Brain microvascular endothelial cell (primary cell): ENCODE measurements at regions not wholly inside any gene's neighbourhood (a gene's known extent, or its start where the extent isn't known, plus 50 kb on each side); places are given as distances from the start of the nearest gene placed in this dataset.

Experiments
- DNase-seq: peaks from one replicate; pipeline ENCODE4 v3.0.0-alpha.2; 2020
- H3K27ac ChIP-seq: fragments of 250-450 bp; sonication (Bioruptor Pico); 2 replicates; pipeline ENCODE4 v1.5.1; 2020; ENCODE audit warnings: mild to moderate bottlenecking, moderate library complexity
- H3K27me3 ChIP-seq: fragments of 250-450 bp; sonication (Bioruptor Pico); replicated peaks from 2 replicates; pipeline ENCODE4 v1.5.1; 2020; ENCODE audit warnings: mild to moderate bottlenecking
- H3K36me3 ChIP-seq: fragments of 250-450 bp; sonication (Bioruptor Pico); replicated peaks from 2 replicates; pipeline ENCODE4 v1.5.1; 2020; ENCODE audit warnings: mild to moderate bottlenecking
- H3K4me3 ChIP-seq: 2 replicates; pipeline ENCODE4 v1.5.1; 2011; ENCODE audit warnings: low read depth, mild to moderate bottlenecking, control low read depth, low read length, moderate library complexity
- in situ Hi-C: cut with HindIII; loops from 2 replicates; pipeline ENCODE4 v1.10.0; 2017; ENCODE audit warnings: low sequenced_read_pairs, low pct_ligation_motif_present
- TF ChIP-seq, protein P1 (sequence below): IDR thresholded peaks from 2 replicates; pipeline ENCODE4 v1.5.1; 2011; ENCODE audit warnings: low read depth, mild to moderate bottlenecking, moderate library complexity, low read length, control low read depth, inconsistent platforms; ENCODE audit errors: missing control alignments

DNA sequence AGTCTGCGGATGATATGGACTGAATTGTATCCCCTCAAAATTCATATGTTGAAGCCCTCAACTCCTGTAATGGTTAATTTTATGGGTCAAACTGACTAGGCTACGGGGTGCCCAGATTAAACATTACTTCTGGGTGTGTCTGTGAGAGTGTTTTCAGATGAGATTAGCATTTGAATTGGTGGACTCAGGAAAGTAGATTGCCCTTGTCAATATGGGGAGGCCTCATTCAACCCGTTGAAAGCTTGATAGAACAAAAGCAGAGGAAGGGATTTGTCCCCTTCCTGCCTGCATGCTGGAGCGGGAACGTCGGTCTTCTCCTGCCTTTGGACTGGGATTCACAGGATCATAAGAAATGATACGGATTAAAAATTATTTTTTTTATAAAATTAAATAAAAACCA is 84.5 kb downstream of the BBS10 start:
- TF ChIP-seq, protein P1, sequence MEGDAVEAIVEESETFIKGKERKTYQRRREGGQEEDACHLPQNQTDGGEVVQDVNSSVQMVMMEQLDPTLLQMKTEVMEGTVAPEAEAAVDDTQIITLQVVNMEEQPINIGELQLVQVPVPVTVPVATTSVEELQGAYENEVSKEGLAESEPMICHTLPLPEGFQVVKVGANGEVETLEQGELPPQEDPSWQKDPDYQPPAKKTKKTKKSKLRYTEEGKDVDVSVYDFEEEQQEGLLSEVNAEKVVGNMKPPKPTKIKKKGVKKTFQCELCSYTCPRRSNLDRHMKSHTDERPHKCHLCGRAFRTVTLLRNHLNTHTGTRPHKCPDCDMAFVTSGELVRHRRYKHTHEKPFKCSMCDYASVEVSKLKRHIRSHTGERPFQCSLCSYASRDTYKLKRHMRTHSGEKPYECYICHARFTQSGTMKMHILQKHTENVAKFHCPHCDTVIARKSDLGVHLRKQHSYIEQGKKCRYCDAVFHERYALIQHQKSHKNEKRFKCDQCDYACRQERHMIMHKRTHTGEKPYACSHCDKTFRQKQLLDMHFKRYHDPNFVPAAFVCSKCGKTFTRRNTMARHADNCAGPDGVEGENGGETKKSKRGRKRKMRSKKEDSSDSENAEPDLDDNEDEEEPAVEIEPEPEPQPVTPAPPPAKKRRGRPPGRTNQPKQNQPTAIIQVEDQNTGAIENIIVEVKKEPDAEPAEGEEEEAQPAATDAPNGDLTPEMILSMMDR: no peak
- no peaks in the 10 kb centered on the region for H3K36me3 ChIP-seq
- no peak overlapping the region for H3K27ac ChIP-seq
- in situ Hi-C loops: no loop called here
- H3K4me3 ChIP-seq: no peak overlapping the region
- no peak for DNase-seq
- no peaks in the 10 kb centered on the region for H3K27me3 ChIP-seq

DNA sequence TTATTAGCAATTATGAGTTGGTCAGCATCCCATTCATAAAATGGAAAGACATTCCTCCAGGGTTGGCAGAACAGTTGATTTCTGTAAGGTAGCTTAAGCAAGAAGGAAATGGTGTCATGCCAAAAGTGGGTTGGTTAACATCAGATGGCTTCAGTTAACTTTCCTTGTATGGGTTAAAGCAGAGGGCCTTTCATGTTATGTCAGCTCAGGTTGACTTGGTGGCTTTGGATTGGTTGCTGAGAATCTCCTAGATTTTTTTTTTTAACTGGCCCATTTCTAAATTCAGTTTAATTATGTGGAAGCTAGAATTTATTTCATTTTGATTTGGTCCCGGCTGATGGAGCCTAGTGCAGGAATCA is 87.8 kb downstream of the BBS10 start:
- H3K4me3 ChIP-seq: peak overlapping the region; percentile 33
- DNase-seq: no peak
- no peaks in the 10 kb centered on the region for H3K36me3 ChIP-seq
- peak overlapping the region; percentile 85 for H3K27ac ChIP-seq
- TF ChIP-seq, protein P1: no peak
- no peaks in the 10 kb centered on the region for H3K27me3 ChIP-seq
- in situ Hi-C loops: no loop called here

DNA sequence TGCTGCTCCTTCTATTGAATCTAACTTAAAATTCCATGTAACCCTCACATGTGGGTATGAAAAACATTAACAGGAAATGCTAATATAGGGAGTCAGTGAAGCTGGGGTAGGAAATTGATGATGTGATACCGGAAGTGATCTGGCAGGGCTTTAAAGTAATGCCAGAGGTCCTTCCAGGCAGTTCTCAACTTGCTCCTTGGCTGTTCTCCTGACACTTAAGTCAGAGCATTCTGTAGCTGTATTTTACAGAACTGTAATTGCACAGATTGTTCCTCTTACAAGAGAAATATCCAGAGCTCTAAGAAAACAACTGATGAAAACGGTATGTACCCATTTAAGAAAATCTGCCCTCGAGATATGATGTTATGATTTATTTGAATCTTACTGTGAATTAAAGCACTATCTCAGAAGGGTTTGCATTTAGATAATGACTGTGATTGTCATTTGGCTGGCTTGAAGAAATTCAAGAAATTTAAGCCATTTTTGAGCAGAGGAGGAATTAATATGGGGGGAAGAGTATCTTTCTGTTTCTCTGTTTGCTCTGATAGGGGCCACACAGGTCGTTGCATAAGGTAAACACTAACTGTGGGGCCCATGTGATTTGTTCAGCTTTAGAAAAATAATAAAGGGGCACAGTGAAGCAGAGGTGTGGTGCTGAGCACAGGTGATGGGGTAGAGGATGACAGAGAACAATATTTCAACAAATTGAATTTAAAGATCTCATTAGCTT is 88.4 kb downstream of the BBS10 start:
- Histone ChIP-seq H3K27ac (peak overlapping the region; percentile 85), H3K36me3 (no peaks in the 10 kb centered on the region), H3K4me3 (peak overlapping the region; percentile 33), H3K27me3 (no peaks in the 10 kb centered on the region)
- TF ChIP-seq, protein P1: no peak
- in situ Hi-C loops: no loop called here
- DNase-seq: peak; percentile 77

DNA sequence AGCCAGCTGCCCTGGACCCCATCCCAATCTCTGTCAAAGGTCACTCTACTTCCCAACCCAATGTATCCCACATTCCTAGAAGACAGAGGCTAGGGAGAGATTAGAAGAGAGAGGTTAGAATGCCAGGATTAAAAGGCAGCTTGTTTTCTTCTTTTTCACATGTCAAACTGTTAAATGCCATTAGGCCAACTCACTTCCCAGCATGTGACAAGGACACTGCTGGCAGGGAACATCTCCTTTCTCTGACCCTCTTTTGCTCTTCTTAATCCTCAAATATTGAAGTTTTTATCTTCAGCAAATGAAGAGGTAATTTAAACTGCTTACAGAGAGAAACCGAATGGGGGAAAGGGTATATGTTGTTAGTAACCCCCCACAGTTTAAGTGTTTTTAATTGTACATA is 89.1 kb downstream of the BBS10 start:
- H3K27me3 ChIP-seq: no peaks in the 10 kb centered on the region
- in situ Hi-C loops: no loop called here
- no peak for DNase-seq
- no peak overlapping the region for H3K4me3 ChIP-seq
- TF ChIP-seq, protein P1: no peak
- H3K36me3 ChIP-seq: no peaks in the 10 kb centered on the region
- H3K27ac ChIP-seq: peak overlapping the region; percentile 85

DNA sequence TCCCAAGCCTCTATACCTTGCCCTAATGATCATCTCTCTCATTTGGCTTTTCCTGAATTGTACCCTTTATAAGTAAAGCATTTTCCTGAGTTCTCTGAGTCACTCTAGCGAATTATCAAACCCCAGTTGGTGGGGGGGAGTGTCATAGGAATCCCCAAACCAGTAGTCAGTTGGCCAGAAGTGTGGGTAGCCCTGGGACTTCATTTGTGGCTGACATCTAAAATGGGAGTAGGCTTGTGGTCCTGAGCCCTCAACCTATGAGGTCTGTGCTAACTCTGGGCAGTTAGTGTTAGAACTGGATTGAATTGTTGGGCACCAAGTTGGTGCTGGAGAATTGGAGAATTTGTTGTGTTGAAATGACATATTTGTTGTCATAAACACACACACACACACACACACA is 91.3 kb downstream of the BBS10 start:
- Histone ChIP-seq H3K27ac (no peak overlapping the region), H3K36me3 (no peaks in the 10 kb centered on the region), H3K4me3 (no peak overlapping the region), H3K27me3 (no peaks in the 10 kb centered on the region)
- DNase-seq: no peak
- in situ Hi-C loops: no loop called here
- TF ChIP-seq, protein P1: no peak

DNA sequence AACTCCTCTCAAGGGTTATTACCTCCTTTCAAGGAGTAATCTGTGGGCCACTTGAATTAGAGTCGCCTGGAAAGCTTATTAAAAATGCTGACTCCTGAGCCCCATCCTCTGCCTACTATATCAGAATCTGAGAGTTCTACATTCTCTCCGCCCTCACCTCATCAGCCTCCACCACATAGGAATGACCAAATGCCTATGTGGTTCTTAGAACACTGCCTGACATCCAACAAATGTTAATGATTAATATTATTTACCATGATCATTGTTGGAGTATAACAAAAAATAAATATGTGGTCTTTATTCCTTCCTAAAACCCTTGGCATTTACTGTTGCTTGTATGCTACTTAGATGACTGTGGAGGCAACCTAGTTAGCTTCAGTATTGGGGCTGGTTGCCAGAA is 91.9 kb downstream of the BBS10 start:
- Histone ChIP-seq H3K4me3 (no peak overlapping the region), H3K36me3 (no peaks in the 10 kb centered on the region), H3K27me3 (no peaks in the 10 kb centered on the region), H3K27ac (no peak overlapping the region)
- in situ Hi-C loops: no loop called here
- no peak for DNase-seq
- TF ChIP-seq, protein P1: no peak
